GM21529 (cell line): ENCODE measurements at regions not wholly inside any gene's neighbourhood (a gene's known extent, or its start where the extent isn't known, plus 50 kb on each side); places are given as distances from the start of the nearest gene placed in this dataset.
"Not testable (repeated sequence)": the region's sequence is repeated elsewhere in the genome, so short reads cannot be mapped to it uniquely, and the experiment has no call there.

Experiments used
- ATAC-seq: cut with Tn5 transposase; IDR thresholded peaks from one replicate; pipeline ENCODE4 v1.9.1; 2021; ENCODE audit not compliant: unreplicated experiment

GRCh38 chr12:59158066-59158465 lies 237.8 kb upstream of the LRIG3 start:
- no peak for ATAC-seq

- no peak for ATAC-seq
Measured at GRCh38 chr12:59155448-59155847, 235.1 kb upstream of the LRIG3 start.

GRCh38 chr12:59151243-59151642 lies 230.9 kb upstream of the LRIG3 start:
- no peak for ATAC-seq

GRCh38 chr12:59149995-59150642 lies 229.8 kb upstream of the LRIG3 start:
- ATAC-seq = peak; percentile 100

- ATAC-seq = no peak
Measured at GRCh38 chr12:59147791-59148190, 227.5 kb upstream of the LRIG3 start.

- no peak for ATAC-seq
Measured at GRCh38 chr12:59142183-59142790, 222.0 kb upstream of the LRIG3 start.

- ATAC-seq = no peak
Measured at GRCh38 chr12:59134750-59135149, 214.4 kb upstream of the LRIG3 start.

- ATAC-seq = no peak
Measured at GRCh38 chr12:59131462-59131861, 211.2 kb upstream of the LRIG3 start.

GRCh38 chr12:59122784-59123183 lies 202.5 kb upstream of the LRIG3 start:
- ATAC-seq = no peak

GRCh38 chr12:59121451-59121850 lies 201.1 kb upstream of the LRIG3 start:
- no peak for ATAC-seq

- no peak for ATAC-seq
Measured at GRCh38 chr12:59119676-59120075, 199.4 kb upstream of the LRIG3 start.

- ATAC-seq = no peak
Measured at GRCh38 chr12:59118356-59118755, 198.1 kb upstream of the LRIG3 start.

- ATAC-seq = no peak
Measured at GRCh38 chr12:59115995-59116394, 195.7 kb upstream of the LRIG3 start.

GRCh38 chr12:59115526-59115925 lies 195.2 kb upstream of the LRIG3 start:
- ATAC-seq = no peak

GRCh38 chr12:59113831-59114615 lies 193.7 kb upstream of the LRIG3 start:
- peak; percentile 95 for ATAC-seq

GRCh38 chr12:59111851-59112250 lies 191.5 kb upstream of the LRIG3 start:
- ATAC-seq = no peak

- not testable (repeated sequence) for ATAC-seq
Measured at GRCh38 chr12:59108516-59108915, 188.2 kb upstream of the LRIG3 start.

- no peak for ATAC-seq
Measured at GRCh38 chr12:59100585-59100984, 180.3 kb upstream of the LRIG3 start.

GRCh38 chr12:59097876-59098275 lies 177.6 kb upstream of the LRIG3 start:
- no peak for ATAC-seq

- ATAC-seq = no peak
Measured at GRCh38 chr12:59096246-59096645, 175.9 kb upstream of the LRIG3 start.

GRCh38 chr12:59093073-59093772 lies 172.9 kb upstream of the LRIG3 start:
- ATAC-seq = no peak

- no peak for ATAC-seq
Measured at GRCh38 chr12:59088673-59089072, 168.4 kb upstream of the LRIG3 start.
